CD4-positive, alpha-beta T cell treated with Interferon alpha-2 for 1 hour (primary cell): ENCODE measurements at regions not wholly inside any gene's neighbourhood (a gene's known extent, or its start where the extent isn't known, plus 50 kb on each side); places are given as distances from the start of the nearest gene placed in this dataset.

Experiments
- DNase-seq, 2 donors: peaks; one replicate each; pipeline ENCODE4 v3.0.0-alpha.2; 2020 to 2022

GRCh38 chr5:142507531-142508372, 178.1 kb downstream of the FGF1 start:
- DNase-seq = no peak

DNA sequence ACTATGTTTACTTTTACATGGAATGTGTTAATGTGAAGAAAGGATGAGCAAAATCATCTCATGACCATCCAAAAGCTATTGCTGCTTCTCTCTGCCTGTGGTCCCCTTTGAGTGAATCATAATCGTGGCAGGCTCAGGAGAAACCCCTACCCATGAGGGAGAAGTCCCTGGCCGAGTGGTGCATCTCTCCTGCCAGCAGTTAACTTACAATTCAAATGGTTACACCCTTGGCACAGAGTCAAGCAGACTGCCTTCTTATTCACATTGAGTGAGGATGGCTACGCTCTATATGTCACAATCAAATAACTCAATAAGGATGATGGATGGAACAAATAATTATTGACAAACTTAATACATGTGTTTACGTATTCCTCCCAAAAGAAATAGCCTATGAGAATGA, 179.1 kb downstream of the FGF1 start:
- no peak for DNase-seq

DNA sequence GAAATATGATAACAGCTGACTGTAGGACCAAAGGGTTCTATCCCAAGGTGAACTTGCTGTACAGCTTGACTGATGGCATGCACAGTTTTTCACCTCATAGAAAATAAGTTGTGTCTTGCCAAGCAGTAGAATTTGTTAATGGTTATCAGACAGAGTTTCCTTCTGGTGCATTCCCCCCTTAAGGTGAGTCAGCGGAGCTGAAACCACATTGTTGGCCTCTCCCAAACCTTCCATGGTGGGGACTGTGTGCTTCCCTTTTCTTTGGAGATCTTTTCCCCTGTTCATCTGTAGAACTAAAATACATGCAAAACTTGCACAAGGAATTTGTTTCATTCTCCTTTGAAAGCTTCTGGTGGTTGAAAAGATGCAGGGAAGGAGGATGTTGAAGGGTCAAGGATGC, 179.8 kb downstream of the FGF1 start:
- no peak for DNase-seq

DNA sequence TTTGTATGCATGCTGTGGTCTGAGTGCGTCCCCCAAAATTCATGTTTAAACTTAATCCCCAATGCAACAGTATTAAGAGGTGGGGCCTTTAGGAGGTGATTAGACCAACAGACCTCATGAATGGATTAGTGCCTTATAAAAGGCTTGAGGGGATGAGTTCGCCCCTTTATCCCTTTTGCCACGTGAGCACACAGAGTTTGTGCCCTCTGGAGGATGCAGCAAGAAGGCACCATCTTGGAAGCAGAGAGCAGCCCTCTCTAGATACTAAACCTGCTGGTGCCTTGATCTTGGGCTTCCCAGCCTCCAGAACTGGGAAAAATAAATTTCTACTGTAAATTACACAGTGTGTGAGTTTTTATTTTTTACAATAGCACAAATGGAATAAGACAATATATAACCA, 177.1 kb upstream of the SPRY4 start:
- DNase-seq = no peak

GRCh38 chr5:142500227-142500905, 175.5 kb upstream of the SPRY4 start:
- no peak for DNase-seq

GRCh38 chr5:142499591-142500226, 174.9 kb upstream of the SPRY4 start:
- DNase-seq = no peak

DNA sequence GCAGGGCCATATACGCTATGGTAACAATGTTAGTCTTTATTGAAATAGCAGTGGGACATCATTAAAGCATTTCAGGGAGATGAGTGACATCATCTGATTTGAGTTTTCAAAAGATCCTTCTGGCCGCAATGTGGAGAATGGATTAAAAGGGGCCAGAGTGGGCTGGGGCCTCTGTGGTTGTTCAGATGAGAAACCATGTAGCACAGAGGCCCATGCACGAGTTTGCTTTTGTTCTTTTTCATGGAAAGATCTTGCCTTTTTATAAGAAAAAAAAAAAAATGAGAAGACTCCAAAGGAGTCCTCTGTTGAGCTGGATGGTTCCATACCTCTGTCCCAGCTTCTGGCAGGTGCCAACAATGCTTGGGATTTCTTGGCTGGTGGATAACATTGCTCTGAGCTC, 173.5 kb upstream of the SPRY4 start:
- DNase-seq = no peak

GRCh38 chr5:142495531-142495930, 170.7 kb upstream of the SPRY4 start:
- no peak for DNase-seq

DNA sequence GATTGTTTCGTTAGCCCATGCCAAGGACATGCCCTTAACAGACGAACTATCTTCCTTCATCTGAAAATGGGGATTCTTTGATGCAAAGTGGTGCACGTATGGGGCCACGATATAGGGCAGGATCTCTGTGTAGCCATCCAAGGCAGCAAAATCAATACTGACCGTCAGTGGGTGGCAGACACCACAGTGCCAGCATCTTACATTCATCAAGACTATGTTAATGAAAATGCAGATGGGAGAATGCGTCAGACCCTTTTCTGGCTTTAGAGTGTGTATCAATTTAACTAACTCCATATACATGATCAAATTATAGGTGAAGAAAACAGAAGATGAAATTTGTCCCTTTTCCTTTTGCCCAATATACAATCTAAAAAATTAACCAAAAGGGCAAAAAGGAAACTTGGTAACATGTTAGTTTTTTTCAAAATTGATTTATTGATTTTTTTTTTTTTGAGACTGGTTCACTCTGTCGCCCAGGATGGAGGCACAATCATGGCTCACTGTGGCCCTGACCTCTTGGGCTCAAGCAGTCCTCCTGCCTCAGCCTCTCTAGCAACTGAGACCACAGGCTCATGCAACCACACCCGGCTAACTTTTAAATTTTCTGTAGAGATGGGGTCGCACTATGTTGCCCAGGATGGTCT, 169.2 kb upstream of the SPRY4 start:
- no peak for DNase-seq

- DNase-seq = no peak
These were observed 168.0 kb upstream of the SPRY4 start for GRCh38 chr5:142492781-142493281.

DNA sequence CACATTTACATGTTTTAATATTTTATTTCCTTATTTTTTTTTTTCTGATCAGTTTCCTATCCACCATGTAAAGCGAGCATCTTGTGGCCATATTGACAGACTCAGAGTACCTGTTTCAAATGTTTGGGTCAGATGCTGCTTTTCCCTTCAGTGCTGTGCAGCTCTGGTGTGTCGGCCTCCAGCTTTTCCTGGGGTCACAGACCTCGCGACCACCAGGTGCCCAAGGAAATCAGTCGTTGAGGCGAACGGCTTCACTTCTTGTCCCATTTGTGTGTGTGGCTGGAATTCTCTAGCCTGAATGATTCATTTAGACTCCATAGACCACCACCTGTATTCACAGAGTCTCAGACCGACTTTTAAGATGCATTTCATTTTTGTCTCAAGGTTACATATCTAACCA, 166.9 kb upstream of the SPRY4 start:
- DNase-seq = no peak

DNA sequence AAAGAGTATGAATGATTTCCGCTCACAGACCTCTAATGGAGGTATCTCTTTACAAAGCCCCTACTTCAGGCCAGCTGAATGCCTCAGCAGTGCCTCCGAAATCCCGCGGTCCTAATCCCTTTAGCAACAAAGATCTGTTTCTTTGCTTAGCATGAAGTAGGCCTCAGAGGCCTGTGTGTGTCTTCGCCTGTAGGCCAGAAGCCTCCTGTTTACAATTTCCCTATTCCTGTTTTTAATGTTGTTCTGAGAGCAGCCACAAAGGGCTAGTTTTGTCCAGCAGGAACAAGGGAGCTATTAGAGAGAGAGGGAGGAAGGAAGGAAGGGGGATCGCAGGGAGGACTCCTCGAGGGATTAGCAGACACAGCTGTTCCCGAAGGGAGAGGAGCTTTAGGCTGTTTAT, 166.4 kb upstream of the SPRY4 start:
- DNase-seq = no peak

DNA sequence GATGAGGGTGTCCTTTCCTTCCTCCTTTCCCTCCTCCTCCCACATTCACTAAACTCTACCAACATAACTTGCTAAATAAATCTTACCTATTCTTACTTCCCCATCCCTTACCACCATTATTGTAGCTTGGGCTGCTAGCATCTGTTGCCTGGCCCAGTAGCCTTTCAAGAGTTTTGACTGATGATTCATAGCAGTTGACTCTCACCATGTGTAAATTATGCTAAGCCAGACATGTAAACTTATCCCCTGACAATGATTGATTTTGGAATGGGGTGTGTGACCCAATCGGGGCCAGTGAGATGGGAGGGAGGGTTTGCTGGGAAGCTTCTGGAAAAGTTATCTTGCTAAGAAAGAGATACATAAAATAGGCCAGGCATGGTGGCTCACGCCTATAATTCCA, 161.8 kb upstream of the SPRY4 start:
- DNase-seq = no peak

DNA sequence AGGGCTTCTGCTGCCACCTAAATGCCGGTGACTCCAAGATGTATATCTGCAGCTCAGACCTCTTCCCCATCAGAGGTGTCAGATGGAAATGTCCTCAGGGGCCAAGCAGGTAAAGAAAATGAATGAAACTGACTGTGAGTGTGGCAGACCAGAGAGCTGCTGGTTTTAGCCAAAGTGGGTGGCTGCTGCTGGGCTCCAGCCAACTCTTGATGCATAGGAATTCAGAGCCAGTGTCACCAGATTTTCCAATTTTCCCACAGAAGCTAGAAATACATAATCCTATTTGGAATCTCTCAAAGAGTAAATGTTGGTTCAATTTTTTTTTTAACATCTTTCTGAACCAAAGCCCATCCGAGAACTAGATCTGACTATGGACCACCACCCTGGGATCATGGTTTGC, 161.2 kb upstream of the SPRY4 start:
- no peak for DNase-seq

- DNase-seq = no peak
These were observed 160.1 kb upstream of the SPRY4 start for GRCh38 chr5:142484821-142485387.

DNA sequence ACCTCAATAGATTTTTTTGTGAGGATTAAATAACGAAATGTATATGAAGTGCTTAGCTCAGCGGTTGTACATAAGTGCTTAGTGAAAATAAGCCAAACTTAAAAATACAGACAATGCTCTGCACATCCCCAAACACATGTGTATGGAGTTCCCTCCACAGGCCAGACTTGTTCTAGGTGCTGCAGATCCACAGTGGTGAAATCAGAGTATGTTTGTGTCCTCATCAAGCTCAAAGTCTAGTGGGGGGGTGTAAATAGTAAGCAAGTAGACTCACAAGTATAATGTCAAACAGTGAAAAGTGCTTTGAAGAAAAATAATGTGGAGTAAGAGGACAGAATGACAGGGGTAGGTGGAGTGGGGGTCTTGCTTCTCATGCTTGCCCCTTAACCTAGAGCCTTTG, 157.4 kb upstream of the SPRY4 start:
- DNase-seq = no peak

GRCh38 chr5:142481410-142481809, 156.6 kb upstream of the SPRY4 start:
- DNase-seq = no peak

- DNase-seq = no peak
These were observed 155.2 kb upstream of the SPRY4 start for GRCh38 chr5:142479854-142480519.

- DNase-seq = no peak
These were observed 154.3 kb upstream of the SPRY4 start for GRCh38 chr5:142479150-142479549.

- no peak for DNase-seq
These were observed 153.3 kb upstream of the SPRY4 start for GRCh38 chr5:142478113-142478512.

- no peak for DNase-seq
These were observed 150.3 kb upstream of the SPRY4 start for GRCh38 chr5:142475102-142475513.

GRCh38 chr5:142474431-142475094, 149.7 kb upstream of the SPRY4 start:
- no peak for DNase-seq
